ENCODE measurements at regions not wholly inside any gene's neighbourhood (a gene's known extent, or its start where the extent isn't known, plus 50 kb on each side); places are given as distances from the start of the nearest gene placed in this dataset.
"Not testable (repeated sequence)": the region's sequence is repeated elsewhere in the genome, so short reads cannot be mapped to it uniquely, and the experiment has no call there.

DNA sequence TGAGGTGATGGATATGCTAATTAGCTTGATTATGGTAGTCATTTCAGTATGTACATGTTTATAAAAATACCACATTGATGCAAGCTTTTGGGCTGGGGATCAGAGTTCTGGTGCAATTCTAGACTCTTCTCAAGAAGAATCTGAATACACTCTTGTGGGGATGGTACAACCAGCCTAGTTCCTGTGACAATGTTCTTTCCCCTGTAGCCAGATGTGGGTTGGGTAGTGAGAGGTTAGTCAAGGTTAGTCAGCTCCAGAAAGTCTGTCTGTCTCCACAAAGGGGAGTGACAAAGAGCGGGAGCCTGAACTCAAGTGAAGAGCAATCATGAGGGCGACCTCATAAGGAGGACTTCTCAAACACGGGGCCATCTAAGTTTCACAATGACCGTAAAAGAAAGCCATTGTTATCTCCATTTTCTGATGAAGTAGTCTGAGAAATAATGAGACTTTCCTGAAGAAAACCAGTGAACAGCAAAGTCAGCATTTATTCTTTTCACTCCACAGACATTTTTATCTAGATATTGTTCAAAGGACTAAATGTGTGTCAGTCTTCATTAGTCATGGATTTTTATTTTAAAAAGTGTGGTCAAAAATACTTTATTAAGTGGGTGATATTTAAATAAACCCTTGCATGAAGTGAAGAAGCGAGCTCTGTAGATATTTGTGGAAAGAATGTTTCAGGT, 209.5 kb downstream of the SPATA31A6 start:
- TF ChIP-seq, protein P1, sequence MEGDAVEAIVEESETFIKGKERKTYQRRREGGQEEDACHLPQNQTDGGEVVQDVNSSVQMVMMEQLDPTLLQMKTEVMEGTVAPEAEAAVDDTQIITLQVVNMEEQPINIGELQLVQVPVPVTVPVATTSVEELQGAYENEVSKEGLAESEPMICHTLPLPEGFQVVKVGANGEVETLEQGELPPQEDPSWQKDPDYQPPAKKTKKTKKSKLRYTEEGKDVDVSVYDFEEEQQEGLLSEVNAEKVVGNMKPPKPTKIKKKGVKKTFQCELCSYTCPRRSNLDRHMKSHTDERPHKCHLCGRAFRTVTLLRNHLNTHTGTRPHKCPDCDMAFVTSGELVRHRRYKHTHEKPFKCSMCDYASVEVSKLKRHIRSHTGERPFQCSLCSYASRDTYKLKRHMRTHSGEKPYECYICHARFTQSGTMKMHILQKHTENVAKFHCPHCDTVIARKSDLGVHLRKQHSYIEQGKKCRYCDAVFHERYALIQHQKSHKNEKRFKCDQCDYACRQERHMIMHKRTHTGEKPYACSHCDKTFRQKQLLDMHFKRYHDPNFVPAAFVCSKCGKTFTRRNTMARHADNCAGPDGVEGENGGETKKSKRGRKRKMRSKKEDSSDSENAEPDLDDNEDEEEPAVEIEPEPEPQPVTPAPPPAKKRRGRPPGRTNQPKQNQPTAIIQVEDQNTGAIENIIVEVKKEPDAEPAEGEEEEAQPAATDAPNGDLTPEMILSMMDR (conservative IDR thresholded peaks at IDR 0.05; ENCODE audit: low read length), result not testable (repeated sequence)
- TF ChIP-seq EZH2phosphoT487 (IDR thresholded peaks at IDR 0.05; ENCODE audit: borderline replicate concordance, low read depth, low read length), result not testable (repeated sequence)

All from OCI-LY7 (cell line).